NCI-H2196 treated with DMSO at 0.1 percent for 48 hours (cell line): ENCODE measurements at regions not wholly inside any gene's neighbourhood (a gene's known extent, or its start where the extent isn't known, plus 50 kb on each side); places are given as distances from the start of the nearest gene placed in this dataset.
"Not testable (repeated sequence)": the region's sequence is repeated elsewhere in the genome, so short reads cannot be mapped to it uniquely, and the experiment has no call there.

Experiments used
- DNase-seq: peaks from one replicate; lab custom pipeline; 2025; ENCODE audit not compliant: unreplicated experiment; lab: John Stamatoyannopoulos, UW

DNA sequence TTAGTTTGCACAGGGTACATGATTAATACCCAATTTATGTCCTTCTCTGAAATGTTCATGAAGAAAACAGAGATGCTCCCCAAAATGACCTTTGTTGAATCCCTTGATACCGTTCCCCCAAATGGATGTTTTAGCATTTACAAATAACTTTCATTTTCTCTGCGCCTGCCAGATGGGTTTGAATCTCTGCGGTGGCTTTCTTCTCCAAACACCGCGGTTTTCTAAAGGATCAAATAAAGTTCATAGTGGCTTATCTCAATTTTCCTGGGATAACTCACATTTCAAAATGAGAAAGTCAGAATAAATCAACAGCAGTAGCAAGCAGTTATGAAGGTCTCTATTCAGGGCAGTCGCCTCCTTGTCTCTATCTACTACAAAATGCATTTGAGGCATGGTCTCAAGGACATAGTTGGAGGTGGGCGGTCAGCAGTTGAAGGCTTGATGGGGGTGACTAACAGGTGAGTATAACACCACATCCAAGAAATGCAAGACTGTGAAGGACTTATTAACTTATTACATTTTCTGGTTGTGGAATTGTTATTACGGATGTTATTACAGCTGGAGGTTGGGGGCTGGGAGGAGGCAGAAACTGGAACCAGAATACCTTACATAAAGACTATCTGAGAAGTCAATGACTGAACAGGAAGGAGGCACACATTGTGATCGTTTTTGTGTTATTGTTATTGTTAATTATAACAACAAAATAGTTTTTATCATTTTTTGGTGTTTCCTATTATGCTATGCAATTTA lies 1513.3 kb downstream of the FAM181B start:
- DNase-seq: no peak

DNA sequence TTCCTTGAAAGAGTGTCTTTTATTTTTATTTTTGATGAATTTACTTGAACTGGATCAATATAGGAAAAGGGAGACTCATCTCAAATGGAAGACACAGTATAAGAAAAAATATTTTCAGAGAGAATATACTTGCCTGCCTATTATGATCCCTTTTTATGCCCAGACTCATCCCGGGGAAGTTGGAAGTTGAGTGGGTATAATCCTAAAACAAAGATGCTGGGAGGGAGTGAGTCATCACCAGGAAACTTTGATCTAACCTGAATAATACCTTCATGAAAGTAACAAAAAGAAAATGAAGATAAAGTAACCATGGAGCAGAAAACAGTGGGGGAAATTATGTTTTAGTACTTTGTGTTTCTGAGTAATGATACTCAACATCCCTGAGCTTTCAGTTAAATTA lies 1514.0 kb downstream of the FAM181B start:
- no peak for DNase-seq

- no peak for DNase-seq
Observed at GRCh38 chr11:81218440-81218839, 1515.2 kb downstream of the FAM181B start.

GRCh38 chr11:81211050-81211449 lies 1522.6 kb downstream of the FAM181B start:
- DNase-seq: no peak

GRCh38 chr11:81207421-81208054 lies 1526.1 kb downstream of the FAM181B start:
- DNase-seq: no peak

- DNase-seq: no peak
Observed at GRCh38 chr11:81203876-81204275, 1529.8 kb downstream of the FAM181B start.

DNA sequence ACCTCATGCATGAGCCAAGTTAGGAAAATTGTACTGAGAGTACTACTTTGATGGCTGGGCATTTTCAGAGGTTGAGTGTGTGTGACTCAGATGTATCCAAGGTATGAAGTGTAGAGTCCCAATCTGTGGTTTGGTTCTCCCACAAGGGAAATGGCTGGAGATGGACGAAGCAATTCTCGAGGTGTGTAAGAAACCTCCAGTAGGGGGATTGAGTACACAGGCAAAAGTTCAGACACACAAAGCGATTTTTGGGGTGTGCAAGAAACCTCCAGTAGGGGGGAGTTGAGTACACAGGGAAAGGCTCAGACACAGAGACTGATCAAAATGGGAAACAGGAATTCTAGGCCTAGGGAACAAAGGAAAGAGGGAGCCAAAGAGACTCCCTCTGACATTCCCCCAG lies 1536.3 kb downstream of the FAM181B start:
- DNase-seq: no peak

- no peak for DNase-seq
Observed at GRCh38 chr11:81192516-81192915, 1541.1 kb downstream of the FAM181B start.

DNA sequence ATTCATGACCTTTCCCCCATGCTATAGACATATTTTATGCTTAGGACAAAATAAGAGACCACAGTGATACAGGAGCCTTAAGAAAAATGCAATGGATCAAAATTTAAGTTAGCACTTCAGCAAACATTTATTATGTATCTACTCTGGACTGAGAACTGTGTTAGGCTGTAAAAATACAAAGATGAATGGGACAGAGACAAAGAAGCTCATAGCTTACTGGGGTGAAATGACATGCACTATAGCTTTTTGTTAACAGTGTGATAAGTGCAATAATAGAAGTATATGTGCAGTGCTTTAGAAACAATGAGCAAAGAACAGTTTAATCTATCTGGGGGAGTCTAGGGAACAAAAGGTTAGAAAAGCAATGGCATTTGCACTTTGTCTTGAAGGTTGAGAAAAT lies 1543.1 kb downstream of the FAM181B start:
- no peak for DNase-seq

DNA sequence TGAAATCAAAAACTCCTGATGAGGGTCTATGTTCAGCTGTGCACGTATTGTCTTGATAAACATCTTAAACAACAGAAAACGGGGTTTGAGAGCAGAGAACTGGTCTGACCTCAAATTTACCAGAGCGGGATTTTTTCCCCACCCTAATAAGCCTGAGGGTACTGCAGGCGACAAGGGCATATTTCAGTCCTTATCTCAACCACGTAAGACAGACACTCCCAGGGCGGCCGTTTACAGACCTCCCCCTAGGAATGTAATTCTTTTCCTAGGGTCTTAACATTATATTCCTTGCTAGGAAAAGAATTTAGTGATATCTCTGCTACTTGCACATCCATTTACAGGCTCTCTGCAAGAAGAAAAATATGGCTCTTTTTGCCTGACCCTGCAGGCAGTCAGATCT lies 1546.6 kb downstream of the FAM181B start:
- not testable (repeated sequence) for DNase-seq

- no peak for DNase-seq
Observed at GRCh38 chr11:81174646-81175330, 1558.9 kb downstream of the FAM181B start.

GRCh38 chr11:81165164-81165563 lies 1568.5 kb downstream of the FAM181B start:
- no peak for DNase-seq

GRCh38 chr11:81159900-81160299 lies 1573.8 kb downstream of the FAM181B start:
- no peak for DNase-seq

- no peak for DNase-seq
Observed at GRCh38 chr11:81135570-81135969, 1598.1 kb downstream of the FAM181B start.

- DNase-seq: no peak
Observed at GRCh38 chr11:81129618-81130017, 1604.0 kb downstream of the FAM181B start.

GRCh38 chr11:81112718-81113117 lies 1620.9 kb downstream of the FAM181B start:
- DNase-seq: no peak

GRCh38 chr11:81104051-81104450 lies 1629.6 kb downstream of the FAM181B start:
- DNase-seq: no peak

DNA sequence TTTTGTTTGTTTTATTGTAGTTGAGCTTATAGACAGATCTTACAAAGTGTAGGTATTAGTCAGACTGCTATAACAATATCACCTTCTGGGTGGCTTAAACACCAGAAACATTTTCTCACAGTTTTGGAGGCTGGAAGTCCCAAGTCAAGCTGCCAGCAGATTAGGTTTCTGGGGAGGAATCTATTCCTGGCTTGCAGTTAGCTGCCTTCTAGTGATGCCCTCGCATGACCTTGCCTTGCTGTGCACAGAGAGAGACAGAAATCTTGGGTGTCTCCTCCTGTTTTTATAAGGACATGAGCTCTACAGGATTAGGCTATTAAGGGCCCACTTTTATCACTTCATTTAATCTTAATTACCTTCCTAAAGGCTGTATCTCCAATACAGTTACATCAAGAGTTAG lies 1635.2 kb downstream of the FAM181B start:
- no peak for DNase-seq

DNA sequence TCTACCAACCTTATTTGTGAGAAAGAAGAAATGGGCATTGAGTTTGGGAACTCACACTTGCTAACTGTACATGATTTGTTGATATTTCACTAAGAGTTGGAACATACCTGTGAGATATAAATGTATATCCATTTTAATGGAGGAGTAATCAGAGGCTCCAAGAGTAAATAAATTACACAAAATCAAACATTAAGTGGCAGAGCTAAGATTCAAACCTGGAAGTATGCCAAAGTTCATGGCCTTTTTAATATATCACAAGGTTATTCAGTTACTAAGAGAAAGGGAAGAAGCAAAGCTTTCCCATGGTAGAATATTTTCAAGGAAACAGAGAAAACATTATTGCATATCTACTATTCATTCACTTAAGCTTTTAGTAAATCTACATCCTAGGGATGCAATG lies 1641.1 kb downstream of the FAM181B start:
- no peak for DNase-seq

- DNase-seq: no peak
Observed at GRCh38 chr11:81089242-81089641, 1644.4 kb downstream of the FAM181B start.

- no peak for DNase-seq
Observed at GRCh38 chr11:81080476-81080875, 1639.6 kb upstream of the TENM4 start.

GRCh38 chr11:81072273-81072672 lies 1631.4 kb upstream of the TENM4 start:
- DNase-seq: no peak
